Esophagus mucosa (tissue), 1 donor: ENCODE measurements at regions not wholly inside any gene's neighbourhood (a gene's known extent, or its start where the extent isn't known, plus 50 kb on each side); places are given as distances from the start of the nearest gene placed in this dataset.

Source experiments
- ATAC-seq: fragments of 200-7000 bp; cut with Tn5 transposase; one replicate; pipeline ENCODE4 v1.9.1; 2020
- donor health status: DM: yes; HTN: yes; CAD: no.

- peak; percentile 41 for ATAC-seq
These were observed 336.5 kb upstream of the TGFBR2 start for GRCh38 chr3:30269751-30270445.

- ATAC-seq, result no peak
These were observed 334.6 kb upstream of the TGFBR2 start for GRCh38 chr3:30271781-30272180.

- ATAC-seq, result no peak
These were observed 332.9 kb upstream of the TGFBR2 start for GRCh38 chr3:30273304-30274072.

GRCh38 chr3:30277494-30277893, 328.9 kb upstream of the TGFBR2 start:
- ATAC-seq, result no peak

- no peak for ATAC-seq
These were observed 324.9 kb upstream of the TGFBR2 start for GRCh38 chr3:30281526-30281925.

- peak; percentile 64 for ATAC-seq
These were observed 324.2 kb upstream of the TGFBR2 start for GRCh38 chr3:30282154-30282696.

GRCh38 chr3:30285188-30286006, 321.0 kb upstream of the TGFBR2 start:
- ATAC-seq, result no peak

- ATAC-seq, result peak; percentile 58
These were observed 320.3 kb upstream of the TGFBR2 start for GRCh38 chr3:30286007-30286669.

- no peak for ATAC-seq
These were observed 319.6 kb upstream of the TGFBR2 start for GRCh38 chr3:30286811-30287210.

- ATAC-seq, result no peak
These were observed 317.6 kb upstream of the TGFBR2 start for GRCh38 chr3:30288830-30289229.

GRCh38 chr3:30289324-30289723, 317.1 kb upstream of the TGFBR2 start:
- peak; percentile 73 for ATAC-seq

GRCh38 chr3:30289766-30290165, 316.6 kb upstream of the TGFBR2 start:
- no peak for ATAC-seq

GRCh38 chr3:30290479-30290878, 315.9 kb upstream of the TGFBR2 start:
- no peak for ATAC-seq

- no peak for ATAC-seq
These were observed 314.1 kb upstream of the TGFBR2 start for GRCh38 chr3:30292192-30292893.

GRCh38 chr3:30293621-30294240, 312.7 kb upstream of the TGFBR2 start:
- no peak for ATAC-seq

- ATAC-seq, result no peak
These were observed 312.1 kb upstream of the TGFBR2 start for GRCh38 chr3:30294241-30294667.

GRCh38 chr3:30297112-30297511, 309.3 kb upstream of the TGFBR2 start:
- no peak for ATAC-seq

- ATAC-seq, result no peak
These were observed 306.6 kb upstream of the TGFBR2 start for GRCh38 chr3:30299674-30300385.

- no peak for ATAC-seq
These were observed 305.6 kb upstream of the TGFBR2 start for GRCh38 chr3:30300809-30301208.

GRCh38 chr3:30302027-30302426, 304.4 kb upstream of the TGFBR2 start:
- ATAC-seq, result no peak

GRCh38 chr3:30303770-30304169, 302.6 kb upstream of the TGFBR2 start:
- ATAC-seq, result no peak
